ENCODE measurements at regions not wholly inside any gene's neighbourhood (a gene's known extent, or its start where the extent isn't known, plus 50 kb on each side); places are given as distances from the start of the nearest gene placed in this dataset.
A peak's percentile ranks its signal among the peaks of the same experiment; 100 is the strongest.
"Not testable (repeated sequence)": the region's sequence is repeated elsewhere in the genome, so short reads cannot be mapped to it uniquely, and the experiment has no call there.

GRCh38 chr4:116275006-116275405, 810.4 kb downstream of the TRAM1L1 start:
- DNase-seq = no peak

- no peak for DNase-seq
These were observed 813.0 kb downstream of the TRAM1L1 start for GRCh38 chr4:116272336-116272735.

GRCh38 chr4:116260931-116261330, 824.4 kb downstream of the TRAM1L1 start:
- DNase-seq = not testable (repeated sequence)

- DNase-seq = no peak
These were observed 840.6 kb downstream of the TRAM1L1 start for GRCh38 chr4:116244771-116245170.

GRCh38 chr4:116243431-116243830, 841.9 kb downstream of the TRAM1L1 start:
- DNase-seq = no peak

- no peak for DNase-seq
These were observed 851.4 kb downstream of the TRAM1L1 start for GRCh38 chr4:116233971-116234370.

GRCh38 chr4:116231999-116232398, 853.4 kb downstream of the TRAM1L1 start:
- DNase-seq = not testable (repeated sequence)

GRCh38 chr4:116229420-116229819, 856.0 kb downstream of the TRAM1L1 start:
- DNase-seq = no peak

GRCh38 chr4:116223040-116223732, 862.2 kb downstream of the TRAM1L1 start:
- DNase-seq = no peak

- DNase-seq = peak; percentile 12
These were observed 867.6 kb downstream of the TRAM1L1 start for GRCh38 chr4:116217781-116218180.

- no peak for DNase-seq
These were observed 869.8 kb downstream of the TRAM1L1 start for GRCh38 chr4:116215622-116216021.

GRCh38 chr4:116202524-116202923, 882.9 kb downstream of the TRAM1L1 start:
- no peak for DNase-seq

- DNase-seq = no peak
These were observed 888.0 kb downstream of the TRAM1L1 start for GRCh38 chr4:116197317-116197809.

GRCh38 chr4:116183241-116183640, 902.1 kb downstream of the TRAM1L1 start:
- no peak for DNase-seq

GRCh38 chr4:116180157-116180601, 905.2 kb downstream of the TRAM1L1 start:
- DNase-seq = no peak

- not testable (repeated sequence) for DNase-seq
These were observed 934.0 kb downstream of the TRAM1L1 start for GRCh38 chr4:116151371-116151770.

- DNase-seq = no peak
These were observed 935.2 kb downstream of the TRAM1L1 start for GRCh38 chr4:116150152-116150551.

- DNase-seq = no peak
These were observed 942.2 kb downstream of the TRAM1L1 start for GRCh38 chr4:116143198-116143597.

- no peak for DNase-seq
These were observed 952.4 kb downstream of the TRAM1L1 start for GRCh38 chr4:116132946-116133345.

GRCh38 chr4:116126794-116127193, 958.6 kb downstream of the TRAM1L1 start:
- no peak for DNase-seq

- DNase-seq = no peak
These were observed 963.3 kb downstream of the TRAM1L1 start for GRCh38 chr4:116122124-116122523.

- DNase-seq = no peak
These were observed 967.2 kb downstream of the TRAM1L1 start for GRCh38 chr4:116118221-116118620.

- not testable (repeated sequence) for DNase-seq
These were observed 972.5 kb downstream of the TRAM1L1 start for GRCh38 chr4:116112861-116113260.

GRCh38 chr4:116110713-116111112, 974.7 kb downstream of the TRAM1L1 start:
- DNase-seq = no peak

GRCh38 chr4:116108606-116109005, 976.8 kb downstream of the TRAM1L1 start:
- no peak for DNase-seq
